SKM-1 (cell line): ENCODE measurements at regions not wholly inside any gene's neighbourhood (a gene's known extent, or its start where the extent isn't known, plus 50 kb on each side); places are given as distances from the start of the nearest gene placed in this dataset.
"Not testable (repeated sequence)": the region's sequence is repeated elsewhere in the genome, so short reads cannot be mapped to it uniquely, and the experiment has no call there.

Source experiments
- DNase-seq: peaks from one replicate; lab custom pipeline; 2025; ENCODE audit not compliant: unreplicated experiment; lab: John Stamatoyannopoulos, UW

DNA sequence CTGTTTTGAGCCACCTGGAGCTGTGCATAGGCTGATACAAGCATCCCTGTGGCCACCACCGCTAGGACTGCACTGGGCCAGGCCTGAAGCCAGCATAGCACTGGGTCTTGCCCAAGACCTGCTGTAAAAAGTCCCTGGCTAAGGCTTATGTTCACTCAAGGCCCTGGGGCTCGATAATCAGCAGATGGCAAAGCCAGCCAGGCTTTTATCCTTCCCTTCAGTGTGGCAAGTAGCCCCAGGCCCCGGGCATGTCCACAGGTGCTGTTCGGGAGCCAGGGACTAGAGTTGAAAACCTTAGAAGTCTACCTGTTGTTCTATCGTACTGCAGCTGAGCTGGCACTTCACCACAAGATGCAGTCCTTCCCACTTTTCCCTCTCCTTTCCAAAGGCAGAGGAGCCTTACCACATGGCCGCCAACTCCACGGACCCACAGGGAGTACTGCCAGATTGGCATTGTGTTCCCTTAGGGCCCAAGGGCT lies 226.4 kb upstream of the ZNF217 start:
- DNase-seq = no peak

DNA sequence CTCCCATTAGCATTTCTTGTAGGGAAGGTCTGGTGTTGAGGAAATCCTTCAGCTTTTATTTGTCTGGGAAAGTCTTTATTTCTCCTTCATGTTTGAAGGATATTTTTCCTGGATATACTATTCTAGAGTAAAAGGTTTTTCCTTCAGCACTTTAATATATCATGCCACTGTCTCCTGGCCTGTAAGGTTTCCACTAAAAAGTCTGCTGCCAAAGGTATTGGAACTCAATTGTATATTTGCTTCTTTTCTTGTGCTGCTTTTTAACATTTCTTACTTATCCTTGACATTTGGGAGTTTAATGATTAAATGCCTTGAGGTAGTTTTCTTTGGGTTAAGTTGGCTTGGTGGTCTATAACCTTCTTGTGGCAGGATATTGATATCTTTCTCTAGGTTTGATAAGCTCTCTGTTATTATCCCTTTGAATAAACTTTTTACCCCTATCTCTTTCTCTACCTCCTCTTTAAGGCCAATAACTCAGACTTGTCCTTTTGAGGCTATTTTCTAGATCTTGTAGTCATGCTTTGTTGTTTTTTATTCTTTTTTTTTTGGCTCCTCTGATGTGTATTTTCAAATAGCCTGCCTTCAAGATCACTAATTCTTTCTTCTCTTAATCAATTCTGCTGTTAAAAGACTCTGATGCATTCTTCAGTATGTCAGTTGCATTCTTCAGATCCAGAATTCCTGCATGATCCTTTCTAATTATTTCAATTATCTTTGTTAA lies 225.0 kb upstream of the ZNF217 start:
- no peak for DNase-seq

DNA sequence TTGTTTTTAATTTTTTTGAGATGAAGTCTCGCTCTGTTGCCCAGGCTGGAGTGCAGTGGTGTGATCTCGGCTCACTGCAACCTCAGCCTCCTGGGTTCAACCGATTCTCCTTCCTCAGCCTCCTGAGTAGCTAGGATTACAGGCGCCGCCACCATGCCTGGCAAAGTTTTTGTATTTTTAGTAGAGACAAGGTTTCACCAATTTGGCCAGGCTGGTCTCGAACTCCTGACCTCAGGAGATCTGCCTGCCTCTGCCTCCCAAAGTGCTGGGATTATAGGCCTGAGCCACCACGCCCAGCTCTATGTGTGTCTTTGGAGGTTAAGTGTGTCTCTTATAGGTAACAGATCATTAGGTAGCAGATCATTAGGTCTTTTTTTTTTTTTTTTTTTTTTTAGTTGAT lies 223.9 kb upstream of the ZNF217 start:
- DNase-seq = not testable (repeated sequence)

DNA sequence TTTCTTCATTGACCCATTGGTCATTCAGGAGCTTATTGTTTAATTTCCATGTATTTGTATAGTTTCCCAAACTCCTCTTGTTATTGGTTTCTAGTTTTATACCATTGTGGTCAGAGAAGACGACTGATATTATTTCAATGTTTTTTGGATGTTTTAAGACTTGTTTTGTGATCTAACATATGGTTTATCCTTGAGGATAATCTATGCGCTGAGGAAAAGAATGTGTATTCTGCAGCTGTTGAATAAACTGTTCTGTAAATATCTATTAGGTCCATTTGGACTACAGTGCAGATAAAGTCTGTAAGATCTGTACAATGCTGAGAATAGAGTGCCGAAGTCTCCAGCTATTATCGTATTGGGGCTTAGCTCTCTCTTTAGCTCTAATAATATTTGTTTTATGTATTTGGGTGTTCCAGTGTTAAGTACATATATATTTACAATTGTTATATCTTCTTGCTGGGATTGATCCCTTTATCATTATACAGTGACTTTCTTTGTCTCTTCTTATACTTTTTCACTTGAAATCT lies 223.3 kb upstream of the ZNF217 start:
- no peak for DNase-seq

DNA sequence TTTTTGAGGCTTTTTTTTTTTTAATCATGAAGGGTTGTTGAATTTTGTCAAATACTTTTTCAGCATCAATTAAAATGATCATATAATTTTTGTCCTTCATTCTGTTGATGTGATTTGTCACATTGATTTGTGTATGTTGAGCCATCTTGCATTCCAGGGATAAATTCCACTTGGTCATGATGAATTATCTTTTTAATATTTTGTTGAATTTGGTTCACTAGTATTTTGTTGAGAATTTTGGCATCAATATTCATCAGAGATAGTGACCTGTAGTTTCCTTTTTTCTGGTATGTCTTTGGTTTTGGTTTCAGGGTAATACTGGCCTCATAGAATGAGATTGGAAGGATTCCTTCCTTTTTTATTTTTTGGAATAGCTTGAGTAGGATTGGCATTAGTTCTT lies 221.9 kb upstream of the ZNF217 start:
- DNase-seq = no peak

DNA sequence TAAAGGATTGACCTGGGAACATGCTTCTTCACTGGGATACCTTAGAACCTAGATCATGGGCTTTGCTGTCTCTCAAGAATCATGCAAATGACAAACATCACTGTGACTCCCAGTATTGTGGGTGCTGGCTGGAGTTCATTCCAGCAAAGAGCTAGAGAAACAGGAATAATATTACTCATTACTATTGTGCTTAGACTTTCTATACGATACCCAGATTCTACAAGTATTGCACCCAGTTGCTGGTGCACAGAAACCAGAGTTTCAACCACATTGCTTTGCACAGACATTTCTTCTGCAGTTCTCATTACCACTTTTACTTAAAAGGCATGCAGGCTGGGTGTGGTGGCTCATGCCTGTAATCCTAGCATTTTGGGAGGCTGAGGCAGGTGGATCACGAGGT lies 220.4 kb upstream of the ZNF217 start:
- no peak for DNase-seq

DNA sequence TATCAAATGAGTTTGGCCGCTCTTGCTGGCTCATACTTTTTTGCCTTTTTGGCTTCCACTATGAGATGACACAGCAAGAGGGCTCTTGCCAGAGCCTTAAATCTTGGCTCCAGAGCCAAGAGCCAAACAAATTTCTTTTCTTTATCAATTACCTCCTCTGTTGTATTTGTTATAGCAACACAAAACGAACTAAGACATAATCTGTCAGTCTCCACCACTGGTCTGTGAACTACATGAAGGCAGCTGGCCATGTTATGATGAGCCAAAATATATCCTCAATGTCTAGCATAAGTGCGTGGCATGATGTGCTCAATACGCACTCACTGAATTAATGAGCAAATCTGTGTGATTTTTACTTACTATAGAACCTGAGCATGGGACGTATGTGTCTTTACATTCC lies 220.0 kb upstream of the ZNF217 start:
- no peak for DNase-seq

DNA sequence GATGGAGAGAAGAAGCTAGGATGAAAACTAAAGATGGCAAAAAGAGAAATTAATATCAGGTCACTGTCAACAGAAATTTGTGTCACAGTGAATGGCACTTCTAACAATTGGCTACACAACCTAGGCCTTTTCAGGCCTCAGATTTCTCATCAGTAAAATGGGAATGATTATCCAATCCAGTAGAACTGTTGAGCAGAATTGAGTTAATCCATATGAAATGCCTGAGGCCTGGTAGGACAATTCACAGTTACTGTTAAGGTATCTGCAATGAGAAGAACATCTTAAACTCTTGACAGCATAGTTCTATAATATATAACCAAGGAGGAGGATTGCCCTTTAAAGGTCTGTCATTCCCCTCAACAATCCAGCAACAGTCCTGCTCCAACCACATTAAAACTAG lies 217.9 kb upstream of the ZNF217 start:
- DNase-seq = no peak

DNA sequence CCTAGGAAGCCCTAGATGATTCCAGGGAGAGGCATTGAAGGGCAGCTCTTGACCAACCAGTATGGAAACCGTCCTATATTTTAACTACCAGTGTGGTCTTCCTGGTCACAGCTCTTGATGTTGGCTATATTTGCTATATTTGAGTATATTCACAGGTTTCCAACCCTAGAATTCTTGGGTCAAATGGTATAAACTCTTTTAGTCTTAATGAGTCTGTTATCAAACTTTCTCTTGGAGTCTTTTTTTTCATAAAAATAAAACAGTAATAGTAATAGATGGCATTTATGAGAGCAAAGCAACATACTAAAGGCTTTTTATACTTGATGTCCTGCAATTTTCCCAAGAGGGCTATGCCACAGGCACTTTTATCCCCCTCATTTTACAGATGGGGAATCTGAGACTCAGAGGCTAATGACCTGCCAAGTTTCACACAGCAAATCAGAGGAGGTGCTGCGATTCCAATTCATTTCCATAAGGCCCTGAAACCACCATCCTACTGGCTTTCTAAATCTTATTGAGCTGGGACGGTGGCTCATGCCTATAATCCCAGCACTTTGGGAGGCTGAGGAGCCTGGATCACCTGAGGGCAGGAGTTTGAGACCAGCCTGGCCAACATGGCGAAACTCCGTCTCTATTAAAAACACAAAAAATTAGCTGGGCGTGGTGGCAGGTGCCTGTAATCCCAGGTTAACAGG lies 217.2 kb upstream of the ZNF217 start:
- DNase-seq = no peak

DNA sequence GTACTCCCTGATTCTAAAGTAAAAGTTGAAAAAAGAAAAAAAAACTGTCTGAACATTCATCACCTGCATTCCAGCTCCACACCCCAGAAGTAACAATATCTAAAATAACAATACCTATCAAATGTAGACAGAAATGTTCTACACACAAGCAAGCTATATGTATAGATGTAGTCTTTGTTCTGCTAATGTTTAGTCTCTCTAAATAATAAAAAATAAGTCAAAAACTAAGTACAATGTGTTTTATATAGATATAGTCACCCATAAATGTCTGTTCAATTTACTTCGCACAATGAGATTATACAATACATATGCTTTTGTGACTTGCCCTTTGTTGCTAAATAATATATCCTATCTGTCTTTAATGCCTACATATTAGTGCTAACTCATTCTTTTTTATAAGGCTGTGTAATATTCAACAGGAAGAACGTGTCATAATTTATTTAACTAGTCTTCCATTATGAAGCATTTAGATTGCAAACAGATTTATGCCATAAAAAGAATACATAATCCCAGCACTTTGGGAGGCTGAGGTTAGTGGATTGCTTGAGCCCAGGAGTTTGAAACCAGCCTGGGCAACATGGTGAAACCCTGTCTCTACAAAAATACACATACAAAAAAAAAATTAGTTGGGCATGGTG lies 216.2 kb upstream of the ZNF217 start:
- no peak for DNase-seq

DNA sequence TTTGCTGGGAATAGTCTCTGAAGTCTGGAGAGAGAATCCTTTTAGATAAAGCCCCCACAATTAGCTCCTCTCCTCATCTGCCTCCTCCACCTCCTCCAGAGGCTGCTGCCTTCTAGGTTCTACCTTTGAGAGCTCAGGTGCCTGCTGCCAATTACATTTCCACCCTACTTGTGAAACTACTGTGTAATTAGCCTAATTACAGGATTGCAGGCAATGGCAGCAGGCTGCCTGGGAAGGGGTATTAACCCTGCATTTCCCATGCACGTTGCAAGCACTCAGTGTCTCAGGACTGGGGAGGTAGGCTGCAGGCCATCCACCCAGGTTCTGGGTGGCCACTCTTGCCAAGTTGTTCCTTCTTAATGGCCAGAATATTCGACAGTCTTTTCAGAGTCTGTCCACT lies 215.6 kb upstream of the ZNF217 start:
- no peak for DNase-seq

DNA sequence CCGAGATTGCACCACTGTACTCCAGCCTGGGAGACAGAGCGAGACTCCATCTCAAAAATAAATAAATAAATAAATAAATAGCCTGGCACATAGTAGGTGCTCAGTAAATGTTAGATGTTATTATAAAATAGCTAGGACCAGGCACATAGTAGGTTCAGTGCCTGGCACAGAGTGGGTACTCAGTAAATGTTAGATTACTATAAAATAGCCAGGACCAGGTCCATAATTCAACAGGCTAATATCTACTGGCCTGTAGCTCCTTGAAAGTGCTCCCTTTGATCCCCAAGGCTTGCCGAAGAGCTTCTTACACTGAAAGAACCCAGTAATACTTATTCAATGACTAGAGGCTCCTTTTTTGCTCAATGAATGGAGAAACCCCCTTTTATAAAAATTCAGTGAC lies 215.1 kb upstream of the ZNF217 start:
- no peak for DNase-seq

DNA sequence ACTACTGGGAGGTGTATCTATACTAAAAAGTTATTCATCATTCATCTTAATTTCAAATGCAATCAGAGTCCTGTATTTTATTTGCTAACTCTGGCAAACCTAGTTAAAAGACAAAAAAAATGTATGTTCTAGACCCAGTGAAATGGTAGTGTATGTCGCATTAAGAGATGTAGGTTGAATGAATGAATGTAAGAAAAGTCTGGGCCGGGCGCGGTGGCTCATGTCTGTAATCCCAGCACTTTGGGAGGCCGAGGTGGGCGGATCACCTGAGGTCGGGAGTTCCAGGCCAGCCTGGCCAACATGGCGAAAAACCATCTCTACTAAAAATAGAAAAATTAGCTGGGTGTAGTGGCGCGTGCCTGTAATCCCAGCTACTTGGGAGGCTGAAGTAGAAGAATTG lies 214.7 kb upstream of the ZNF217 start:
- DNase-seq = not testable (repeated sequence)

DNA sequence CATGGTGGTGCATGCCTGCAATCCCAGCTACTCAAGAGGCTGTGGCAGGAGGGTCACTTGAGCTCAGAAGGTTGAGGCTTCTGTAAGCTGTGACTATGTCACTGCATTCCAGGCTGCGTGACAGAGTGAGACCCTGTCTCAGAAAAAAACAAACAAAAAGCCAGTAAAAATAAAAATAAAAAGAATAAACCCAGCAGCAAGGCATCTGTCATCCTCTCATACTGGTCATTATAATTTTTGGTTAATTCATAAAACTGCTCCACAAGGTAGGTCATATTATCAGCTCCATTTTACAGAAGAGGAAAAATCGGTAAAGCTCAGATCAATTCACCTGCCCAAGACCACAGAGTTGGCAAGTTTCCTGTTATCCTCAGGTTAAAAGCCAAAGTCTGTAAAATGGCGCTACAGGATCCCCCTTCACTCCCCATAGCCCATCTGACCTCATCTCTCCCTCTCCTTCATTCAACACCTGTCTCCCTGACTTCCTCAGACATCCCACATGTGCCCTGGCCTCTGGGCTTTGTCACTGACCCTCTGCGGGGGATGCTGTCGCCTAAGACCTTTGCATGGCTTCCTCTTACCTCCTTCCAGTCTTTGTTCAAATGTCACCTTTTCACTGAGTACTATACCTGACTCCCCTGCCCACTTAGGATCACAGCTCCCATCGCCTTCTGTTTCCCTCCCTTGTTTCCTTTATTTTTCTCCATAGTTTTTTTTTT lies 213.2 kb upstream of the ZNF217 start:
- DNase-seq = no peak

DNA sequence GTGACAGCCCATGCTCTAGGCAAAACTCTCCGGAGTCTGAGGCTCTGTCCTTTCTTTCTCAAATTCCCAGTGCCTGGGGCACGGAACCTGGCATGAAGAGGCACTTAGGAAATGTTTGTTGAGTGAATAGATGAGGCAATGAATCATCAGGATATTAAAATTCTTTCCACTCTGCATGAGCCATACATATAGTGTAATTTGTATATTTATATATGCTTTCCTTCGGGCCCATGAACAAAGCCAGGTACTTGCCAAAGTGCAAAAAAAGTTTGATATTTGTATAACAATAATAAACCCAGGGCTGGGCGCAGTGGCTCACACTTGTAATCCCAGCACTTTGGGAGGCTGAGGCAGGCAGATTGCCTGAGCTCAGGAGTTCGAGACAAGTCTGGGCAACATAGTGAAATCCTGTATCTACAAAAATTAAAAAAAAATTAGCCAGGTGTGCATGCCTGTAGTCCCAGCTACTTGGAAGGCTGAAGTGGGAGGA lies 212.3 kb upstream of the ZNF217 start:
- no peak for DNase-seq

DNA sequence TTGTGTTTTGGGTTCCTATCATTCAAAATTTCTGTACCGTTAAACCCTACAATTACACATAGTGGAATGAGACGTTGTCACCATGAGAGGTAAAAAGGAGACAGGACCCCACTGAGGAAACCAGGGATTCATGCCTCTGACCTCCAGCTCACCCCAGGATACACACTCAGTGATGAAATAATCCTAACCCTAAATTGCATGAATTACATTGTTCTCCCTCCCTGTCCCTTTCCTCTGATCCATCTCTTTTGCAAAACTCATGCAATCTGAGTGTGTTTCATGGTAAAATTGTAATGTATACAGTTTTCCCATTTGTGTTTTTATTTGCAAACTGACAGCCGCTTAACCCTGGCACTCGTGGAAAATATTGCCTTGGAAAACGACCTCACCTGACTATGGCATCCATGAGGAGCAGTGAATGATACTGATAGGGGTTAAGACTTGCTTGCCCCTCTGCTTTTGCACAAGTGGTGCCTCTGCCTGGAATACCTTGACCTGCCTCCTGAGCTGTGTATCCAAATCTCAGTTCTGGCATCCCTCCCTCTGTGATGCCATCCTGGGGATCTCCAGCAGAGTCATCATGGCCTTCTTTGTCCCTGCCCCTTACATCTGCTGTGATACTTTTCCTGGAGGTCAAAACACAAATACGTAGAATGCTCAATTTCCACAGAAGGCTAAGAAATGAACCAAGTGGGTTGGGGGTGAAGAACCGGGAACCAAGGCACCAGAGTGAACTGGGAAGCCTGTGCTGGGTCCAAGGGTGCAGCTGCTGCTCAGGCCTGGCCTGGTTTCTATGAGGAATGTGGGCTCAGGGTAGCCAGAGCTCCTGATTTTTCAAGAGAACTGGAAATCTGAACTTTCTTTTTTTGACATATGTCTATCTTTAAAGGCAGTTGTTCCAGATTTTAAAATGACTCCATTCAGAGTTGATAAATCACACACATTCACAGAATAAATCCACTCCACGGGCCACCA lies 211.6 kb upstream of the ZNF217 start:
- DNase-seq = no peak

DNA sequence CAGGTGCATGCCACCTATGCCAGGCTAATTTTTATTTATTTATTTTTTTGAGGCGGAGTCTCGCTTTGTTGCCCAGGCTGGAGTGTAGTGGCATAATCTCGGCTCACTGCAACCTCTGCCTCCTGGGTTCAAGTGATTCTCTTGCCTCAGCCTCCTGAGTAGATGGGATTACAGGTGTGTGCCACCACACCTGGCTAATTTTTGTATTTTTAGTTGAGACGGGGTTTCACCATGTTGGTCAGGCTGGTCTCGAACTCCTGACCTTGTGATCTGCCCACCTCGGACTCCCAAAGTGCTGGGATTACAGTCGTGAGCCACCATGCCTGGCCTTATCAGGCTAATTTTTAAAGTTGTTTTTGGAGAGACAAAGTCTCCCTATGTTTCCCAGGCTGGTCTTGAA lies 210.7 kb upstream of the ZNF217 start:
- not testable (repeated sequence) for DNase-seq

DNA sequence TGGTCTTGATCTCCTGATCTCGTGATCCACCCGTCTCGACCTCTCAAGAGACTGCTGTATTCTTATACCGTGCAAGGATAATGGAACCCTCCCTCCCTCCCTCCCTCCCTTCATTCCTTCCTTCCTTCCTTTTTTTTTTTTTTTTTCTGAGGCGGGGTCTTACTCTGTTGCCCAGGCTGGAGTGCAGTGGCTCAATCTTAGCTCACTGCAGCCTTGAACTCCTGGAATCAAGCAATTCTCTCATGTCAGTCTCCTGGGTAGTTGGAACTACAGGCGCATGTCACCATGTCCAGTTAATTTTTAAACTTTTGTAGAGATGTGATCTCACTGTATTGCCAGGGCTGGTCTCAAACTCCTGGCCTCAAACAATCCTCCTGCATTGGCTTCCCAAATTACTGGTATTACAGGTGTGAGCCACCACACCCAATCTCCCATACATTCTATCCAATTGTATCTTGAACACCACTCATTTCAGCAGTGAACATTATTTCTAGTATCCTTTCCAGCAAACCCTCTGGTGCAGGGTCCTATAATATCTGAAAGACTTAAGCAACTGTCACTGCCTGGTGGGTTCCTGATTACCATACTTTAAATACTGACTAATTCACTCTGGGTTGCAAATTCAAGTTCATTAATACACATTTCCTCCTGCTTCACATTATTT lies 210.0 kb upstream of the ZNF217 start:
- no peak for DNase-seq

DNA sequence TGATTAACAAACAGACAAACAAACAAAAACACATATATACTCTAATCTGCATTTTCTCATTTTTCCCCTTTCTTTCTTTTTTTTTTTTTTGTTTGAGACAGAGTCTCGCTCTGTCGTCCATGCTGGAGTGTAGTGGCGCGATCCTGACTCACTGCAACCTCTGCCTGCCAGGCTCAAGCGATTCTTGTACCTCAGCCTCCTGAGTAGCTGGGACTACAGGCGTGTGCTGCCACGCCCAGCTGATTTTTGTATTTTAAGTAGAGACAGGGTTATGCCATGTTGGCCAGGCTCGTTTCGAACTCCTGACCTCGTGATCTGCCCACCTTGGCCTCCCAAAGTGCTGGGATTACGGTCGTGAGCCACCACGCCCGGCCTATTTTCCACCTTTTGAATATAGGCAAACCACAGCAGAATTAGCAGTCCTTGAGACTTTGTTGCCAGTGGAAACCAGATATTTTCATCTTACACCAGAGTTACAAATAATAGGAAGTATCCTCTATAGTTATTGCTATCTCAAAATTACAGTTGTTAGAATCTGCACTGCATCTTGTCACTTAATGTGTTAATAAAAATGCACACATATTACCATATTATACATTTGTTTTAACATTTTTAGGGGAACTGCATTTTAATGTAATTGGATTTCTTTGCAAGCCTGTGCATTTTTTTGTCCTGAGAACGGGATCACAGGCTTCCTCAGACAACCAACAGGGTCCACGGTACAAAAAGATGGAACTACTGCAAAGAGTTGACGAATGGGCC lies 208.2 kb upstream of the ZNF217 start:
- DNase-seq = no peak
